PC-3 (cell line): ENCODE measurements at regions not wholly inside any gene's neighbourhood (a gene's known extent, or its start where the extent isn't known, plus 50 kb on each side); places are given as distances from the start of the nearest gene placed in this dataset.

Experiments used
- ATAC-seq: fragments of 200-7000 bp; cut with Tn5 transposase; 2 replicates; pipeline ENCODE4 v1.9.1; 2020; ENCODE audit warnings: mild to moderate bottlenecking, moderate library complexity
- BruUV-seq: library from RNA; stranded (reverse); fragments of 400-500 nt; replicated peaks from 2 replicates; lab custom pipeline; 2021; lab: Mats Ljungman, UMichigan
- CTCF ChIA-PET: fragments of 300-600 bp; sonication (Branson Sonifier 250); formaldehyde crosslinking; loops from one replicate; lab custom pipeline; 2022; ENCODE audit warnings: antibody characterized with exemption; lab: Charles Lee
- POLR2A ChIA-PET: fragments of 300-600 bp; sonication (Branson Sonifier 250); formaldehyde crosslinking; loops from one replicate; lab custom pipeline; 2022; ENCODE audit warnings: antibody characterized with exemption; ENCODE audit not compliant: unreplicated experiment; lab: Charles Lee
- DNase-seq: peaks from one replicate; pipeline ENCODE4 v3.0.0-alpha.2; 2015
- H2AFZ ChIP-seq: fragments of 300-600 bp; sonication (generic); 2 replicates; pipeline ENCODE4 v1.6.0; 2016; ENCODE audit warnings: antibody characterized with exemption, low read length
- H3F3A ChIP-seq: fragments of 300-600 bp; sonication (generic); one replicate; pipeline ENCODE4 v1.6.0; 2017; ENCODE audit warnings: antibody characterized with exemption, low read length, control low read depth, mild to moderate bottlenecking; ENCODE audit not compliant: unreplicated experiment
- H3K27ac ChIP-seq: fragments of 300-600 bp; sonication (generic); 2 replicates; pipeline ENCODE4 v1.5.1; 2016; ENCODE audit warnings: mild to moderate bottlenecking, low read length
- H3K27me3 ChIP-seq: fragments of 300-600 bp; sonication (generic); 2 replicates; pipeline ENCODE4 v1.6.1; 2016; ENCODE audit warnings: low read length, mixed read lengths
- H3K36me3 ChIP-seq: fragments of 300-600 bp; sonication (generic); 2 replicates; pipeline ENCODE4 v1.6.1; 2016; ENCODE audit warnings: low read depth, mixed run types, low read length, mixed read lengths
- H3K4me1 ChIP-seq: fragments of 300-600 bp; sonication (generic); 2 replicates; pipeline ENCODE4 v1.5.1; 2016; ENCODE audit warnings: low read length; ENCODE audit not compliant: insufficient read depth
- H3K4me2 ChIP-seq: fragments of 300-600 bp; sonication (generic); 2 replicates; pipeline ENCODE4 v1.6.0; 2016; ENCODE audit warnings: low read length
- H3K4me3 ChIP-seq: fragments of 300-600 bp; sonication (generic); 2 replicates; pipeline ENCODE4 v1.5.1; 2016; ENCODE audit warnings: mild to moderate bottlenecking, low read length, mixed read lengths
- H3K79me2 ChIP-seq: fragments of 300-600 bp; sonication (generic); 2 replicates; pipeline ENCODE4 v1.6.1; 2017; ENCODE audit warnings: low read length, mixed read lengths
- H3K9ac ChIP-seq: fragments of 300-600 bp; sonication (generic); 2 replicates; pipeline ENCODE4 v1.6.0; 2016; ENCODE audit warnings: mild to moderate bottlenecking, low read length
- H3K9me2 ChIP-seq: fragments of 300-600 bp; sonication (generic); replicated peaks from 2 replicates; pipeline ENCODE4 v1.6.1; 2016; ENCODE audit warnings: mixed run types, low read length, mixed read lengths
- H3K9me3 ChIP-seq: fragments of 300-600 bp; sonication (generic); 2 replicates; pipeline ENCODE4 v1.6.1; 2016; ENCODE audit warnings: low read length, mixed read lengths
- H4K20me1 ChIP-seq: fragments of 300-600 bp; sonication (generic); 2 replicates; pipeline ENCODE4 v1.6.1; 2016; ENCODE audit warnings: low read length, mixed read lengths
- CTCF ChIP-seq: fragments of 300-600 bp; sonication (generic); conservative IDR thresholded peaks from 2 replicates; pipeline ENCODE4 v1.5.1; 2017; ENCODE audit warnings: antibody characterized with exemption, low read depth, mild to moderate bottlenecking, low read length
- EZH2 ChIP-seq: fragments of 300-600 bp; sonication (generic); IDR thresholded peaks from one replicate; pipeline ENCODE4 v1.6.1; 2017; ENCODE audit warnings: antibody characterized with exemption, mild to moderate bottlenecking, low read length; ENCODE audit not compliant: unreplicated experiment
- EZH2phosphoT487 ChIP-seq: fragments of 300-600 bp; sonication (generic); IDR thresholded peaks from 2 replicates; pipeline ENCODE4 v1.6.1; 2018; ENCODE audit warnings: mild to moderate bottlenecking, antibody characterized with exemption, low read length, borderline replicate concordance
- intact Hi-C: fragments of 100-400 bp; cut with micrococcal nuclease; formaldehyde crosslinking; loops from 2 replicates; pipeline ENCODE4 v1.9.0; 2023

GRCh38 chr7:28266402-28266801 is 85.8 kb upstream of the JAZF1 start:
- ChIA-PET POLR2A (no interaction called here), CTCF (no interaction called here)
- ATAC-seq (no peak), DNase-seq (no peak)
- Histone ChIP-seq H3F3A (no peaks in the 10 kb centered on the region), H3K4me1 (no peaks in the 10 kb centered on the region), H3K9ac (no peak overlapping the region), H3K9me2 (no peaks in the 10 kb centered on the region), H4K20me1 (no peaks in the 10 kb centered on the region), H2AFZ (no peak overlapping the region), H3K36me3 (no peaks in the 10 kb centered on the region), H3K9me3 (no peaks in the 10 kb centered on the region), H3K79me2 (no peaks in the 10 kb centered on the region), H3K4me2 (no peak overlapping the region), H3K4me3 (no peak overlapping the region), H3K27ac (no peak overlapping the region), H3K27me3 (no peaks in the 10 kb centered on the region)
- intact Hi-C loops: no loop called here
- TF ChIP-seq EZH2 (no peak), EZH2phosphoT487 (no peak), CTCF (no peak)
- BruUV-seq: no TSS peak

DNA sequence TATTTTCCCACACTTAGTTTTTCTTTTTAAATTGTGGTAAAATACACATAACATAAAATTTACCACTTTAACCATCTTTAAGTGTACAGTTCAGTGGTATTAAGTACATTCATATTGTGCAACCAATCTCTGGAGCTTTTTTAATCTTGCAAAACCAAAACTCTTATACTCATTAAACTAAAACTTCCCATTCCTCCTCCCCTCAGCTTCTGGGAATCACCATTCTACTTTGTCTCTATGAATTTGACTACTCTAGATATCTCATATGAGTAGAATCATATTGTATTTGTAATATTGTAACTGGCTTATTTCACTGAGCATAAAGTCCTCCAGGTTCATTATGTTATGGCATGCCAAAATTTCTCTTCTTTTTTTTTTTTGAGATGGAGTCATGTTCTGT is 86.4 kb upstream of the JAZF1 start:
- H3K79me2 ChIP-seq: no peaks in the 10 kb centered on the region
- DNase-seq: no peak
- H3K36me3 ChIP-seq: no peaks in the 10 kb centered on the region
- no peaks in the 10 kb centered on the region for H3K4me1 ChIP-seq
- H3K4me3 ChIP-seq: no peak overlapping the region
- H3K4me2 ChIP-seq: no peak overlapping the region
- no peak for ATAC-seq
- TF ChIP-seq EZH2phosphoT487 (no peak), CTCF (no peak), EZH2 (no peak)
- ChIA-PET CTCF (no interaction called here), POLR2A (no interaction called here)
- H3K9me3 ChIP-seq: no peaks in the 10 kb centered on the region
- no peaks in the 10 kb centered on the region for H3F3A ChIP-seq
- H3K9me2 ChIP-seq: no peaks in the 10 kb centered on the region
- no peak overlapping the region for H2AFZ ChIP-seq
- BruUV-seq: no TSS peak
- H3K27me3 ChIP-seq: no peaks in the 10 kb centered on the region
- H3K27ac ChIP-seq: no peak overlapping the region
- H4K20me1 ChIP-seq: no peaks in the 10 kb centered on the region
- H3K9ac ChIP-seq: no peak overlapping the region
- intact Hi-C loops: no loop called here

- ATAC-seq (no peak), DNase-seq (no peak)
- Histone ChIP-seq H2AFZ (no peak overlapping the region), H3K4me3 (no peak overlapping the region), H3K9ac (no peak overlapping the region), H3K79me2 (no peaks in the 10 kb centered on the region), H3K4me1 (no peaks in the 10 kb centered on the region), H4K20me1 (no peaks in the 10 kb centered on the region), H3F3A (no peaks in the 10 kb centered on the region), H3K9me2 (no peaks in the 10 kb centered on the region), H3K9me3 (no peaks in the 10 kb centered on the region), H3K27me3 (no peaks in the 10 kb centered on the region), H3K27ac (no peak overlapping the region), H3K4me2 (no peak overlapping the region), H3K36me3 (no peaks in the 10 kb centered on the region)
- TF ChIP-seq EZH2phosphoT487: no peak
- TF ChIP-seq CTCF: no peak
- no peak for TF ChIP-seq EZH2
- intact Hi-C loops: no loop called here
- ChIA-PET POLR2A (no interaction called here), CTCF (no interaction called here)
- BruUV-seq: no TSS peak
Observed at GRCh38 chr7:28269700-28270361, 89.2 kb upstream of the JAZF1 start.
